ENCODE measurements at regions not wholly inside any gene's neighbourhood (a gene's known extent, or its start where the extent isn't known, plus 50 kb on each side); places are given as distances from the start of the nearest gene placed in this dataset.

GRCh38 chr6:165834613-165835259 lies 171.7 kb upstream of the PDE10A start (continued):
- TF ChIP-seq FOXA2 (IDR thresholded peaks at IDR 0.05) (peak; percentile 99), TAF1 (conservative IDR thresholded peaks at IDR 0.05) (no peak)

GRCh38 chr6:165833355-165833754 lies 170.3 kb upstream of the PDE10A start:
- no peak for TF ChIP-seq TAF1 (conservative IDR thresholded peaks at IDR 0.05)
- no peak for TF ChIP-seq NR2F2 (IDR thresholded peaks at IDR 0.05)
- TF ChIP-seq GABPA (IDR thresholded peaks at IDR 0.05 in 1 of 2, conservative IDR thresholded peaks at IDR 0.05 in 1 of 2): no peak
- TF ChIP-seq ATF3 (IDR thresholded peaks at IDR 0.05): no peak
- no peak for TF ChIP-seq HNF4A (conservative IDR thresholded peaks at IDR 0.05)
- TF ChIP-seq JUND (IDR thresholded peaks at IDR 0.05): no peak
- no peak for TF ChIP-seq FOXA2 (IDR thresholded peaks at IDR 0.05)
- no peak for TF ChIP-seq RXRA (IDR thresholded peaks at IDR 0.05)
- TF ChIP-seq EGR1 (IDR thresholded peaks at IDR 0.05; ENCODE audit: low read depth in 2 of 2): no peak
- no peak for TF ChIP-seq CTCF (IDR thresholded peaks at IDR 0.05; ENCODE audit: low read depth, low read length, missing input control)
- TF ChIP-seq YY1 (IDR thresholded peaks at IDR 0.05): no peak
- no peak for TF ChIP-seq MAX (IDR thresholded peaks at IDR 0.05)
- TF ChIP-seq ZBTB33 (IDR thresholded peaks at IDR 0.05): no peak
- TF ChIP-seq FOXA1 (IDR thresholded peaks at IDR 0.05): no peak
- no peaks in the 10 kb centered on the region for H3K36me3 ChIP-seq (ENCODE audit: control insufficient read depth in 4 of 4, insufficient read depth in 3 of 4, low read depth in 1 of 4, low read length in 3 of 4)
- H3K27ac ChIP-seq (ENCODE audit: low read depth in 1 of 2, low read length in 2 of 2): no peak overlapping the region
- 93% methylated on average over 3 of the region's 3 CpGs for WGBS
- H3K9me3 ChIP-seq (ENCODE audit: control insufficient read depth in 4 of 4, low read length in 3 of 4): no peaks in the 10 kb centered on the region
- no peak for DNase-seq (ENCODE audit: low spot score)
- H3K4me1 ChIP-seq (ENCODE audit: control insufficient read depth in 4 of 4, insufficient read depth in 4 of 4, low read length in 3 of 4): peaks cover 5 to 22% (median 19%) of the 10 kb centered on the region in 4 donors
- no peak overlapping the region for H3K9ac ChIP-seq (ENCODE audit: low read depth in 1 of 2, low read length in 2 of 2)
- H3K27me3 ChIP-seq (ENCODE audit: control insufficient read depth in 4 of 4, insufficient read depth in 4 of 4, low read length in 3 of 4): no peaks in the 10 kb centered on the region
- H3K4me3 ChIP-seq (ENCODE audit: low read depth in 1 of 3, low read length in 3 of 3): no peak overlapping the region

GRCh38 chr6:165831812-165832510 lies 168.9 kb upstream of the PDE10A start:
- H3K9me3 ChIP-seq (ENCODE audit: control insufficient read depth in 4 of 4, low read length in 3 of 4): no peaks in the 10 kb centered on the region
- H3K4me1 ChIP-seq (ENCODE audit: control insufficient read depth in 4 of 4, insufficient read depth in 4 of 4, low read length in 3 of 4): peaks cover 5 to 22% (median 19%) of the 10 kb centered on the region in 4 donors
- H3K4me3 ChIP-seq (ENCODE audit: low read depth in 1 of 3, low read length in 3 of 3): no peak overlapping the region
- H3K27me3 ChIP-seq (ENCODE audit: control insufficient read depth in 4 of 4, insufficient read depth in 4 of 4, low read length in 3 of 4): no peaks in the 10 kb centered on the region
- no peak overlapping the region for H3K27ac ChIP-seq (ENCODE audit: low read depth in 1 of 2, low read length in 2 of 2)
- H3K36me3 ChIP-seq (ENCODE audit: control insufficient read depth in 4 of 4, insufficient read depth in 3 of 4, low read depth in 1 of 4, low read length in 3 of 4): no peaks in the 10 kb centered on the region
- H3K9ac ChIP-seq (ENCODE audit: low read depth in 1 of 2, low read length in 2 of 2): no peak overlapping the region
- 74% methylated on average over 8 of the region's 8 CpGs for WGBS
- no peak for DNase-seq (ENCODE audit: low spot score)
- TF ChIP-seq RAD21 (IDR thresholded peaks at IDR 0.05) (no peak), MAX (IDR thresholded peaks at IDR 0.05) (no peak), ZBTB33 (IDR thresholded peaks at IDR 0.05) (no peak), RXRA (IDR thresholded peaks at IDR 0.05) (no peak), FOXA1 (IDR thresholded peaks at IDR 0.05) (no peak), EGR1 (IDR thresholded peaks at IDR 0.05; ENCODE audit: low read depth in 2 of 2) (no peak), HNF4A (conservative IDR thresholded peaks at IDR 0.05) (no peak), FOXA2 (IDR thresholded peaks at IDR 0.05) (no peak), NR2F2 (IDR thresholded peaks at IDR 0.05) (no peak), HNF4G (IDR thresholded peaks at IDR 0.05) (no peak), JUND (IDR thresholded peaks at IDR 0.05) (no peak), YY1 (IDR thresholded peaks at IDR 0.05) (no peak), CTCF (IDR thresholded peaks at IDR 0.05; ENCODE audit: low read depth, low read length, missing input control) (no peak), SP1 (IDR thresholded peaks at IDR 0.05) (no peak)
